Osteoblast (primary cell): ENCODE measurements at regions not wholly inside any gene's neighbourhood (a gene's known extent, or its start where the extent isn't known, plus 50 kb on each side); places are given as distances from the start of the nearest gene placed in this dataset.

Source experiments
- DNase-seq: peaks from one replicate; pipeline ENCODE4 v3.0.0; 2011; ENCODE audit warnings: low spot score, mixed read lengths; ENCODE audit not compliant: insufficient read length; ENCODE audit errors: missing footprints
- H2AFZ ChIP-seq: 2 replicates; pipeline ENCODE4 v1.6.0; 2011; ENCODE audit warnings: mild to moderate bottlenecking, low read length
- H3K27ac ChIP-seq: 2 replicates; pipeline ENCODE4 v1.5.1; 2011; ENCODE audit warnings: mild to moderate bottlenecking, low read depth, low read length, moderate library complexity
- H3K27me3 ChIP-seq: 2 replicates; pipeline ENCODE4 v1.6.0; 2012; ENCODE audit warnings: mild to moderate bottlenecking, control low read depth, inconsistent platforms, low read length, moderate library complexity; ENCODE audit not compliant: insufficient read depth
- H3K36me3 ChIP-seq: 2 replicates; pipeline ENCODE4 v1.5.1; 2011; ENCODE audit warnings: mild to moderate bottlenecking, low read length, control low read depth, moderate library complexity; ENCODE audit not compliant: insufficient read depth
- H3K4me1 ChIP-seq: 2 replicates; pipeline ENCODE4 v1.5.1; 2011; ENCODE audit warnings: mild to moderate bottlenecking, low read length, control low read depth, moderate library complexity; ENCODE audit not compliant: insufficient read depth
- H3K4me2 ChIP-seq: 2 replicates; pipeline ENCODE4 v1.6.0; 2011; ENCODE audit warnings: mild to moderate bottlenecking, low read length; ENCODE audit not compliant: insufficient read depth
- H3K4me3 ChIP-seq: fragments of 200-600 bp; sonication (generic); 3 replicates; pipeline ENCODE4 v1.5.1; 2012; ENCODE audit warnings: mild to moderate bottlenecking, low read length, inconsistent platforms; ENCODE audit not compliant: insufficient read depth
- H3K79me2 ChIP-seq: 2 replicates; pipeline ENCODE4 v1.6.0; 2012; ENCODE audit warnings: mild to moderate bottlenecking, low read length, control low read depth, inconsistent platforms; ENCODE audit not compliant: insufficient read depth
- H3K9me3 ChIP-seq: 2 replicates; pipeline ENCODE4 v1.5.1; 2011; ENCODE audit warnings: low read depth, low read length, control low read depth
- H4K20me1 ChIP-seq: 2 replicates; pipeline ENCODE4 v1.6.0; 2012; ENCODE audit warnings: mild to moderate bottlenecking, low read length, control low read depth; ENCODE audit not compliant: insufficient read depth
- TF ChIP-seq, protein P1 (sequence below): IDR thresholded peaks from 2 replicates; pipeline ENCODE4 v1.5.1; 2011; ENCODE audit warnings: mild to moderate bottlenecking, low read depth, low read length, moderate library complexity; ENCODE audit errors: extremely low read depth

DNA sequence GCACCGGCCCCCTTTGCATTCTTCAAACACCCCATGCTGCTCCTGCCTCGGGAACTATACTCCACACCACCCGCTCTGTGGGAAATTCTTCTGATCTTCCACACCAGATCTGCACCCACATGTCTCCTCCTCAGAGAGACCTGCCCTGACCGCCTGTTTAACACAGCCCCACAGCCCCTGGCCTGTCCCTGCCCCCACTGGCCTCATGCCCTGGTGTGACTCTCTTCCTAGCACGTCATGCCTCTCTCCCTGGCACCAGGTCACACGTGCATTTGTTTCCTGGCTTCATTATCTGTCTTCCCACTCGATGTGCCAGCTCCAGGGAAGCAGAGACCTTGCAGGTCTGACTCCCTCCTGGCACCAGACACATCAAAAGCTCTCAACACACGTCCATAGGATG is 79.6 kb downstream of the ANKRD60 start:
- no peak overlapping the region for H3K27ac ChIP-seq
- H3K27me3 ChIP-seq, result peaks cover 22% of the 10 kb centered on the region
- no peak overlapping the region for H3K4me3 ChIP-seq
- no peaks in the 10 kb centered on the region for H4K20me1 ChIP-seq
- no peaks in the 10 kb centered on the region for H3K79me2 ChIP-seq
- H3K4me2 ChIP-seq, result no peak overlapping the region
- no peaks in the 10 kb centered on the region for H3K9me3 ChIP-seq
- H3K4me1 ChIP-seq, result no peaks in the 10 kb centered on the region
- H3K36me3 ChIP-seq, result no peaks in the 10 kb centered on the region
- no peak overlapping the region for H2AFZ ChIP-seq
- no peak for DNase-seq
- TF ChIP-seq, protein P1, sequence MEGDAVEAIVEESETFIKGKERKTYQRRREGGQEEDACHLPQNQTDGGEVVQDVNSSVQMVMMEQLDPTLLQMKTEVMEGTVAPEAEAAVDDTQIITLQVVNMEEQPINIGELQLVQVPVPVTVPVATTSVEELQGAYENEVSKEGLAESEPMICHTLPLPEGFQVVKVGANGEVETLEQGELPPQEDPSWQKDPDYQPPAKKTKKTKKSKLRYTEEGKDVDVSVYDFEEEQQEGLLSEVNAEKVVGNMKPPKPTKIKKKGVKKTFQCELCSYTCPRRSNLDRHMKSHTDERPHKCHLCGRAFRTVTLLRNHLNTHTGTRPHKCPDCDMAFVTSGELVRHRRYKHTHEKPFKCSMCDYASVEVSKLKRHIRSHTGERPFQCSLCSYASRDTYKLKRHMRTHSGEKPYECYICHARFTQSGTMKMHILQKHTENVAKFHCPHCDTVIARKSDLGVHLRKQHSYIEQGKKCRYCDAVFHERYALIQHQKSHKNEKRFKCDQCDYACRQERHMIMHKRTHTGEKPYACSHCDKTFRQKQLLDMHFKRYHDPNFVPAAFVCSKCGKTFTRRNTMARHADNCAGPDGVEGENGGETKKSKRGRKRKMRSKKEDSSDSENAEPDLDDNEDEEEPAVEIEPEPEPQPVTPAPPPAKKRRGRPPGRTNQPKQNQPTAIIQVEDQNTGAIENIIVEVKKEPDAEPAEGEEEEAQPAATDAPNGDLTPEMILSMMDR, result no peak

DNA sequence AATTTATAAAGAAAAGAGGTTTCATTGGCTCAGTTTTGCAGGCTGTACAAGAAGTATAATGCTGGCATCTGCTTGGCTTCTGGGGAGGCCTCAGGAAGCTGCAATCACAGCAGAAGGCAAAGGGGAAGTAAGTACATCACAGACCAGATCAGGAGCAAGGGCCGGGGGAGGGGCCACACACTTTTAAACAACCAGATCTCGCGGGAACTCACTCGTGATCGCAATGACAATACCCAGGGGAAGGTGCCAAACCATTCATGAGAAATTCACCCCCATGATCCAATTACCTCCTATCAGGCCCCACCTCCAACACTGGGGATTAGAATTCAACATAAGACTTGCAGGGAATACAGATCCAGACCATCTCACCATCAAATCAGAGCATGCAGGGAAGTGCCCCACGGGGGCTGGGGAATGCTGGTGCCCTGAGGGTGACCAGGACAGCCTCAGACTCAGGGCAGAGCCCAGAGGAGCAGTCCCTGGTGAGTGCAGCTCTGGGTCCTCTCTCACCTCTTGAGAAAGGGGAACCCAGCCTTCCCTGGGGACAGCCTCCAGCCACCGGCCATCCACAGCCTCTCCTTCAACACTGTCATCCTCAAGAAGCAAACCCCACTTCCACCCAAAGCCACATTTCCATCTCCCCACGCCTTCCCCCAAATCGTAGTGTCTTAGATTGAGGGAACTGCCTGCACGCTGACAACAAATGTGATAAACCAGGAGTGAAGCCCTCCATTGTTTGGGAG is 80.7 kb downstream of the ANKRD60 start:
- Histone ChIP-seq H3K79me2 (no peaks in the 10 kb centered on the region), H3K4me3 (no peak overlapping the region), H2AFZ (no peak overlapping the region), H3K36me3 (no peaks in the 10 kb centered on the region), H3K4me1 (no peaks in the 10 kb centered on the region), H4K20me1 (no peaks in the 10 kb centered on the region), H3K4me2 (no peak overlapping the region), H3K9me3 (no peaks in the 10 kb centered on the region), H3K27me3 (peaks cover 20% of the 10 kb centered on the region), H3K27ac (no peak overlapping the region)
- no peak for DNase-seq
- TF ChIP-seq, protein P1, result no peak

DNA sequence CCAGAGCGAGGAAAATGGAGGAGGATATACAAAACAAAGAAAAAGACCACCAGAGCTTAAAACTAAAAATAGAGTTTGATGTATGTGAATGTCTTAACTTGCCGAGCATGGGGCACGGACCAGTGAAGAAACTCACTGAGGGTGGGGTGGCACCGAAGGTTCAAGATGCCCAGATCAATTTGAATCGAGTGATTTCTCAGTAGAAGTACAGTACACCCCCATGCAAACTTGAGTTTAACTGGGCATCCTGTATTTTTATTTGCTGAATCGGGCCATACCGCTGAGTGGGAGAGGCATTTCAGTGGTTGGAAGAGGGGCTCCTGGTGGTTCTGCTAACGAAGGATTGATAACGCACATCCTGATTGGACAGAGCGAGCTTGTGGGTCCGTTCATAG is 81.7 kb downstream of the ANKRD60 start:
- H3K79me2 ChIP-seq, result no peaks in the 10 kb centered on the region
- H3K9me3 ChIP-seq, result no peaks in the 10 kb centered on the region
- no peak overlapping the region for H3K27ac ChIP-seq
- H3K4me1 ChIP-seq, result no peaks in the 10 kb centered on the region
- TF ChIP-seq, protein P1, result no peak
- H4K20me1 ChIP-seq, result no peaks in the 10 kb centered on the region
- DNase-seq, result no peak
- H3K4me2 ChIP-seq, result no peak overlapping the region
- peaks cover 20% of the 10 kb centered on the region for H3K27me3 ChIP-seq
- H2AFZ ChIP-seq, result no peak overlapping the region
- no peak overlapping the region for H3K4me3 ChIP-seq
- no peaks in the 10 kb centered on the region for H3K36me3 ChIP-seq

DNA sequence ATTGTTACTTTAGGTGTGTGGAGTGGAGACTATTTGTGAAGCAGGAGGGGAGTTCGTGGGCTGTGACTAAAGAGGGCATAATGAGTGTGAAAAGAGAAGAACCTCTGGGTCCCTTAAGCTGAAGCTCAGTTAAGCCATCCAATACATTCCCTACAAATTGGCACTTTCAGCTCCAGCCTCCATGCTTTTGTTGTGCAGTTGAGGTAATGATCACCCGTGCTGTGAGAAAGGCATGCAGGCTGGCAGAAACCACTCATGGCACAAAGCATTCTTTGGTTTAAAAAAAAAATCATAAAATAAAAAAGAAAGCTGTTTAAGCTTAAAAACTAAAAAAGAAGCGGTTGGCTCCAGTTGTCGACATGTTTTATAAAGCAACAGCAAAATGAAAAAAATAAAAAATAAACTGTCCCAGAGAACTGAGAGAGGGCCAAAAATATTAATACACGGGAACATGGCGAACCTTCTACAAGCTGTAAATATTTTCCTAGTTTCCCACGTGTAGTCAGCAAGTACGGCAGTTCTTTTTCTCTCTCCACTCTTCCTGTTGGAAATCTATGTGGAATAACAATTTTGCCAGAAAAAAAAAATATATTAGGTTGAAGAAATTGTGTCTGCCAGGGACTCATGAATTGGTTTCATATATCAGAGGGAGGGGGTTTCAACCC is 82.2 kb downstream of the ANKRD60 start:
- TF ChIP-seq, protein P1, result no peak
- no peak overlapping the region for H3K4me3 ChIP-seq
- peaks cover 20% of the 10 kb centered on the region for H3K27me3 ChIP-seq
- H3K4me2 ChIP-seq, result no peak overlapping the region
- H3K79me2 ChIP-seq, result no peaks in the 10 kb centered on the region
- DNase-seq, result no peak
- H3K9me3 ChIP-seq, result no peaks in the 10 kb centered on the region
- no peaks in the 10 kb centered on the region for H3K36me3 ChIP-seq
- H2AFZ ChIP-seq, result no peak overlapping the region
- no peaks in the 10 kb centered on the region for H4K20me1 ChIP-seq
- no peak overlapping the region for H3K27ac ChIP-seq
- H3K4me1 ChIP-seq, result no peaks in the 10 kb centered on the region
